Fibroblast of skin of right biceps (primary cell): ENCODE measurements at regions not wholly inside any gene's neighbourhood (a gene's known extent, or its start where the extent isn't known, plus 50 kb on each side); places are given as distances from the start of the nearest gene placed in this dataset.
A peak's percentile ranks its signal among the peaks of the same experiment; 100 is the strongest.

Experiments used
- DNase-seq: peaks from one replicate; pipeline ENCODE4 v3.0.0-alpha.2; 2013

- no peak for DNase-seq
These were observed 373.1 kb upstream of the SYT4 start for GRCh38 chr18:43650426-43650825.

GRCh38 chr18:43651057-43651456 lies 373.8 kb upstream of the SYT4 start:
- DNase-seq, result peak; percentile 56

GRCh38 chr18:43656547-43656946 lies 379.3 kb upstream of the SYT4 start:
- no peak for DNase-seq

- DNase-seq, result peak; percentile 82
These were observed 384.3 kb upstream of the SYT4 start for GRCh38 chr18:43661570-43661969.

- peak; percentile 96 for DNase-seq
These were observed 385.4 kb upstream of the SYT4 start for GRCh38 chr18:43662657-43663056.

- no peak for DNase-seq
These were observed 385.9 kb upstream of the SYT4 start for GRCh38 chr18:43663159-43663558.

- DNase-seq, result no peak
These were observed 387.3 kb upstream of the SYT4 start for GRCh38 chr18:43664487-43665008.

GRCh38 chr18:43665105-43665788 lies 388.0 kb upstream of the SYT4 start:
- peak; percentile 92 for DNase-seq

GRCh38 chr18:43668866-43669265 lies 391.6 kb upstream of the SYT4 start:
- DNase-seq, result no peak

- no peak for DNase-seq
These were observed 394.1 kb upstream of the SYT4 start for GRCh38 chr18:43671431-43671830.

GRCh38 chr18:43680096-43680495 lies 402.8 kb upstream of the SYT4 start:
- peak; percentile 24 for DNase-seq

- DNase-seq, result no peak
These were observed 404.4 kb upstream of the SYT4 start for GRCh38 chr18:43681661-43682060.

GRCh38 chr18:43682196-43682595 lies 404.9 kb upstream of the SYT4 start:
- no peak for DNase-seq

GRCh38 chr18:43686709-43687108 lies 409.4 kb upstream of the SYT4 start:
- no peak for DNase-seq

- DNase-seq, result peak; percentile 82
These were observed 414.9 kb upstream of the SYT4 start for GRCh38 chr18:43692099-43692690.

GRCh38 chr18:43702399-43702798 lies 425.1 kb upstream of the SYT4 start:
- no peak for DNase-seq

GRCh38 chr18:43703050-43703449 lies 425.8 kb upstream of the SYT4 start:
- DNase-seq, result no peak

- no peak for DNase-seq
These were observed 428.6 kb upstream of the SYT4 start for GRCh38 chr18:43705850-43706249.

- no peak for DNase-seq
These were observed 432.8 kb upstream of the SYT4 start for GRCh38 chr18:43710135-43710534.

- DNase-seq, result no peak
These were observed 437.2 kb upstream of the SYT4 start for GRCh38 chr18:43714343-43715010.

GRCh38 chr18:43719267-43719795 lies 442.0 kb upstream of the SYT4 start:
- DNase-seq, result no peak

GRCh38 chr18:43720041-43720440 lies 442.8 kb upstream of the SYT4 start:
- DNase-seq, result peak; percentile 0

- peak; percentile 4 for DNase-seq
These were observed 458.3 kb upstream of the SYT4 start for GRCh38 chr18:43735570-43735969.
